Activated T-helper 2 cell treated with anti-CD3 and anti-CD28 coated beads, Interferon-gamma antibody, Interleukin-2, Interleukin-4, amounts not matched to agents 10 μg/mL and 5 μg/mL and 100 μg/mL, durations not matched to agents 14 hours and 24 hours and 36 hours (primary cell): ENCODE measurements at regions not wholly inside any gene's neighbourhood (a gene's known extent, or its start where the extent isn't known, plus 50 kb on each side); places are given as distances from the start of the nearest gene placed in this dataset.

Experiments used
- DNase-seq: peaks from one replicate; pipeline ENCODE4 v3.0.0; 2021; ENCODE audit warnings: low spot score
- H3K27ac Mint-ChIP-seq: one replicate; pipeline ENCODE4 v1.8.0; 2021; ENCODE audit warnings: mixed read lengths
- H3K27me3 Mint-ChIP-seq: one replicate; pipeline ENCODE4 v1.8.0; 2021; ENCODE audit warnings: low read depth, mixed read lengths
- H3K36me3 Mint-ChIP-seq: one replicate; pipeline ENCODE4 v1.8.0; 2021; ENCODE audit warnings: low read depth, mixed read lengths
- H3K4me1 Mint-ChIP-seq: one replicate; pipeline ENCODE4 v1.8.0; 2021; ENCODE audit warnings: low read depth, mixed read lengths
- H3K4me3 Mint-ChIP-seq: one replicate; pipeline ENCODE4 v1.8.0; 2021; ENCODE audit warnings: low read depth, mild to moderate bottlenecking, moderate library complexity, mixed read lengths
- H3K9me3 Mint-ChIP-seq: one replicate; pipeline ENCODE4 v1.8.0; 2021; ENCODE audit warnings: mixed read lengths
- intact Hi-C: fragments of 100-400 bp; cut with micrococcal nuclease; formaldehyde crosslinking; loops from one replicate; pipeline ENCODE4 v1.15.1; 2023

DNA sequence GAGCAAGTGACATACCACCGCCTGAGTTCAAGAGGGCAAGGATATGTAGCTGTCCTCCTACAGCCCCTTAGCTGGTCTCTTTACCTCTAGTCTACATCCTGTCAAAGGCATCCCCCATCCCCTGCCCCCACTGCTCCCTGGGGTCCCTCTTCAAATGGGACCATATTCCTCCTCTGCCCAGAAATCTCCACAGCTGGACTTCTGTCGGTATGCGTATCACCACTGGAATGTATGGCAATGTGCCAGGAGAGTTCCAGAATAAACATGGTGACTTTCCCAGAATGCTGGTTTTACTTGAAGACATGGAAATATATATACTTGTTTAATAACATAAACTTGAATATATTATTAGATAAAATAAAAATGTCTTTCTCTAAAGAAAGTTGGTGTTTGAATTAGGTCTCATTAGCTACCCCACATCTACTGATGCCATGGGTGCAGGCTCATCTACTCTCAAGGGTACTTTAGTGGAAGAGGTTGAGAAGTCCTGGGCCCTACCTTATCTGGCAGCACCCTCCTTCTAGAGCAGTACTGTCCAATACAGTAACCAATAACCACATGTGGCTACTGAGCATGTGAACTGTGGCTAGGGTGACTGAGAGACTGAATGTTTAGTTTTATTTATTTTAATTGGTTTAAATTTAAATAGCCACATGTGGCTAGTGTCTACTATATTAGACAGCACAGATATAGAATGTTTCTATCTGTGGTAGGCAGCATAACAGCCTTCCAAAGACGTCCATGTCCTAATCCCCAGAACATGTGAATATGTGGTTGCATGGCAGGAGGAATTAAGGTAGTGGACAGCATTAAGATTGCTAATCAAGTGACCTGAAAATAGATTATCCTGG, 181.7 kb upstream of the SLC30A5 start:
- H3K36me3 Mint-ChIP-seq = no peaks in the 10 kb centered on the region
- intact Hi-C loops = no loop called here
- H3K27me3 Mint-ChIP-seq = no peaks in the 10 kb centered on the region
- no peak overlapping the region for H3K27ac Mint-ChIP-seq
- H3K4me3 Mint-ChIP-seq = no peak overlapping the region
- no peak for DNase-seq
- peaks cover 7% of the 10 kb centered on the region for H3K9me3 Mint-ChIP-seq
- no peaks in the 10 kb centered on the region for H3K4me1 Mint-ChIP-seq

DNA sequence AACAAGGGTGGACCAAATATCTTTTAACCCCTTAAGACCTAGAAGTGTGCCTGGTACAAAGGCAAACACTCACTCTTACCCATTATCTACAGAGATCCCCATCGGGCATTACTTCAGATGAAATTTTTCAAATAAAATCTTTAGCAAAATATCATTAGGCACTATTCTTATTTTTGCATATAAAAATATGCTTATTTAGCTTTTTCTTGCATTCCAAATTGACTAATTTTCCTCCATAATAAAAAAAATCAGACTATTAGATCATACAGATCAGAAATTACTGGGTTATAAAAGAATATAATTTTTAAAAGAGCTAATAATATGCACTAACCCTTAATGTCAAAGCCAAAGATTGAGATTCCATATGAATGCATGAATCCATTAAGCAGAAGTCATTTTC, 178.7 kb upstream of the SLC30A5 start:
- Mint-ChIP-seq H3K4me1 (no peaks in the 10 kb centered on the region), H3K4me3 (no peak overlapping the region)

DNA sequence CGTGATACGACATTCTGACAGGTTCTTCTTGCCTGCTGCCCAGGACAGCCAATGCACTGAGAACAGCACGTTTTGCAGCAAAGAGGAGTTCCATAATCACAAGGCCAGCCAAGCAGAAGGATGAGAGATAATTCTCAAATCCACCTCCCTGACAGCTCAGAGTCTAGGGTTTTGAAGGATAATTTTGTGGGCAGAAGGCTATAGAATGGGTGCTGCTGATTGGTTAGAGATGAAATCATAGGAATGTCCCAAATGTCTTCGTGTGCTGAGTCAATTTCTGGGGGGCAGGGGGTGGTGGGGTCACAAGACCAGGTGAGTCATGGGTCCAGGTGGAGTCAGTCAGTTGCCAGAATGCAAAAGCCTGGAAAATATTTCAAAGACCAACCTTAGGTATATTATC, 175.5 kb upstream of the SLC30A5 start:
- Mint-ChIP-seq H3K27ac (no peak overlapping the region), H3K27me3 (peaks cover under 1% of the 10 kb centered on the region)
- intact Hi-C loops = no loop called here

More for the DNA sequence above, 178.7 kb upstream of the SLC30A5 start:
- Mint-ChIP-seq H3K27me3 (no peaks in the 10 kb centered on the region), H3K27ac (no peak overlapping the region), H3K36me3 (no peaks in the 10 kb centered on the region), H3K9me3 (peaks cover 13% of the 10 kb centered on the region)
- DNase-seq = no peak
- intact Hi-C loops = no loop called here

DNA sequence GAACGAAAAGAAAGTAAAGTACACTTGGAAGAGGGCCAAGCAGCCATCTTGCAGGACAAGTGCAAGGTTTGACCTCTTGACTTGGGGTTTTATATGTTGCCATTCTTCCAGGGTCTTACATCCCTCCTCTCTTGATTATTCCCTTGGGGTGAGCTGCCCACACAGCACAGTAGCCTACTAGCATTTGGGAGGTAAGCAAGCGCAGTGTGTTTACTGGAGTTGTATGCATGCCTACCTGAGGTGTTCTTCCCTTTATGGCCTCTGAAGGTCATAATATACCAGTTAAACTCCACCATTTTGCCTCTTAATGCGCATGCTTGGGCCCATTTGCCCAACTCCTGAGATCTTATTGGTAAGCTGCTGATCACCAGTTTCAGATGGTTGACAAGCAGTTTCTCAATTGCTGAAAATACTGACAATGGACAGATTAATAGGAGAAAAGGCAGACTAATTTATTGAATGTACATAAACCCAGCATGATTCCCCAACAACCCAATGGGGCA, 173.8 kb upstream of the SLC30A5 start:
- peaks cover 13% of the 10 kb centered on the region for H3K9me3 Mint-ChIP-seq

More for the DNA sequence above, 175.5 kb upstream of the SLC30A5 start:
- no peak overlapping the region for H3K4me3 Mint-ChIP-seq
- no peaks in the 10 kb centered on the region for H3K4me1 Mint-ChIP-seq
- peaks cover 13% of the 10 kb centered on the region for H3K9me3 Mint-ChIP-seq
- no peak for DNase-seq
- H3K36me3 Mint-ChIP-seq = no peaks in the 10 kb centered on the region

DNA sequence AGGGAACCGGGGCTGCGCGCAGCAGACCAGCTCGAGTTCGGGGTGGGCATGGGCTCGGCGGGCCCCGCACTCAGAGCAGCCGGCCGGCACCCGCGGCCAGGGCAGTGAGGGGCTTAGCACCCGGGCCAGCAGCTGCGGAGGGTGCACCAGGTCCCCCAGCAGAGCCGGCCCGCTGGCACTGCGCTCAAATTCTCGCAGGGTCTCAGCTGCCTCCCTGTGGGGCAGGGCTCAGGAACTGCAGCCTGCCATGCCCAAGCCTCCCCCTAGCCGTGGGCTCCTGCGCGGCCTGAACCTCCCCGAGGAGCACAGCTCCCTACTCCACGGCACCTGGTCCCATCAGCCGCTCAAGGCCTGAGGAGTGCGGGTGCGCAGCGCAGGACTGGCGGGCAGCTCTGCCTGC, 172.9 kb upstream of the SLC30A5 start:
- H3K9me3 Mint-ChIP-seq = peaks cover 13% of the 10 kb centered on the region
- DNase-seq = no peak
- intact Hi-C loops = no loop called here
- H3K36me3 Mint-ChIP-seq = no peaks in the 10 kb centered on the region
- no peak overlapping the region for H3K4me3 Mint-ChIP-seq
- H3K27me3 Mint-ChIP-seq = peaks cover 8% of the 10 kb centered on the region
- no peak overlapping the region for H3K27ac Mint-ChIP-seq
- no peaks in the 10 kb centered on the region for H3K4me1 Mint-ChIP-seq

More for the DNA sequence above, 173.8 kb upstream of the SLC30A5 start:
- Mint-ChIP-seq H3K27ac (no peak overlapping the region), H3K4me1 (no peaks in the 10 kb centered on the region), H3K36me3 (no peaks in the 10 kb centered on the region), H3K27me3 (peaks cover 3% of the 10 kb centered on the region), H3K4me3 (no peak overlapping the region)
- intact Hi-C loops = no loop called here
- DNase-seq = no peak

DNA sequence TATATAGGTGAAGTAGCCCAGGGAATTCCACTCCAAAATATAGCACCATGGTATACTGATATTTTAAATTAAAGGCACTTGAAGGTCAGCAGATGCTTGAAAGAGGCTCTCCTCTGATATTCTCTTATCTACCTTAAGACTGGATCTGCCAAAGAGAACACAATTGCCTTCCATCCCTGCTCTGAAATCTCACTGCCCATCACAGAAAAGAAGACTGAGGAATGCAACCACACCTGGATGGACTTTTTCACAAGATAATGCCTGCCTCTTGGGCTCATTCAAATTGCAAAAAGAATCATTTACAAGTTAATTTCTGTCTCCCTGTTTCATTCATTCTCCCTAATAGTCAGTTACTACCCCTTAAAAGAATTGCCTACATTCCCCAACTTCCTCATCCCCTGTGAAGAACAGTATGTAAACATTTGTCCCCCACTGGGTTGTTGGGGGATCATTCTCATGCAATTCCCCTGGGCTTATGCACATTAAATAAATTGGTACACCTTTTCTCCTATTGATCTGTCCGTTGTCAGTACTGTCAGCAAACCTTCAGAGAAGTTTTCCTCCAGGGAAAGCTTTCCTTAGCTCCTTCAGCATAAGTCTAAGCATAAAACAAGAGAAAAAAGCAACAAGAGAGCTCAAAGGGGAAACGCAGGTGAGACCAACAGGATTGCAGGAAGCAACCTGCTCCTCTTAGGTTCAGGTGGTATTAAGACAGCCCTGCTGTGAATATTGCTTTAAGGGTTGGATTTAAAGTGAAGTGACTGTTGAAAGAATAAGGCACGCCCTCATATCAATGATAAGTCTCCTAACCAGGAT, 171.4 kb upstream of the SLC30A5 start:
- no peak for DNase-seq
- Mint-ChIP-seq H3K4me3 (no peak overlapping the region), H3K9me3 (peaks cover 7% of the 10 kb centered on the region), H3K27me3 (peaks cover 12% of the 10 kb centered on the region), H3K4me1 (no peaks in the 10 kb centered on the region), H3K27ac (no peak overlapping the region), H3K36me3 (no peaks in the 10 kb centered on the region)
- intact Hi-C loops = no loop called here

DNA sequence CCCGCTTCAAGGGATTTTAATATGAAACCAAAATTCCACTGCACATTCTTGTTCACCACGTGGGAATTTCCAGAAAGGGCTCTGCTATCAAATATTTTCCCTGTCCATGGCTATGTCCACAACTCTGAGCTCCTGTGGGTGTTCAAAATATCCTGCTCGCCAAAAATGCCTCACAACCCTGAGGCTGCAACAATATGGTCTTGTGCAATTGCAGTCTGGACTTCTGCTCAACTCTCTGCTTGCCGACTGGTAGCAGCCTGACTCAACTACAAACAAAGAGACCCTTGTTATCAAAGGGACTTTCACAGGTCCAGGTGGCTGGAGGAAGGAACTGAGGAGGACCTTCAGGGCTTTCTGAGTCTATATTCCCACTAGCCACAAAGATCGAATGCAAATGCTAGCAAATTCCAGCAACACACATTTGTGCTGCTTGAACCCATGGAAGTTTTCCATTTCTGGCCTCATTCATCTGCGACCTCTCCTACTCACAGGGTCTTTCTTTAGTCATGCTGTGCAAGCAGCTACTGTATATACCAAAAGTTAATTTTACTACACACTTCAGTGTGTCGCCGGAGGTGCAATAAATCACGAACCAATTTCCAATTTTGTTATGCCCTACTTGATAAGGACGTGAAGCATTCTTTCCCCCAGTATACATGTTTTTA, 169.2 kb upstream of the SLC30A5 start:
- H3K27ac Mint-ChIP-seq = no peak overlapping the region
- H3K4me1 Mint-ChIP-seq = no peaks in the 10 kb centered on the region
- H3K36me3 Mint-ChIP-seq = no peaks in the 10 kb centered on the region
- peaks cover 12% of the 10 kb centered on the region for H3K27me3 Mint-ChIP-seq
- no peak for DNase-seq
- no peaks in the 10 kb centered on the region for H3K9me3 Mint-ChIP-seq
- intact Hi-C loops = no loop called here
- H3K4me3 Mint-ChIP-seq = no peak overlapping the region

DNA sequence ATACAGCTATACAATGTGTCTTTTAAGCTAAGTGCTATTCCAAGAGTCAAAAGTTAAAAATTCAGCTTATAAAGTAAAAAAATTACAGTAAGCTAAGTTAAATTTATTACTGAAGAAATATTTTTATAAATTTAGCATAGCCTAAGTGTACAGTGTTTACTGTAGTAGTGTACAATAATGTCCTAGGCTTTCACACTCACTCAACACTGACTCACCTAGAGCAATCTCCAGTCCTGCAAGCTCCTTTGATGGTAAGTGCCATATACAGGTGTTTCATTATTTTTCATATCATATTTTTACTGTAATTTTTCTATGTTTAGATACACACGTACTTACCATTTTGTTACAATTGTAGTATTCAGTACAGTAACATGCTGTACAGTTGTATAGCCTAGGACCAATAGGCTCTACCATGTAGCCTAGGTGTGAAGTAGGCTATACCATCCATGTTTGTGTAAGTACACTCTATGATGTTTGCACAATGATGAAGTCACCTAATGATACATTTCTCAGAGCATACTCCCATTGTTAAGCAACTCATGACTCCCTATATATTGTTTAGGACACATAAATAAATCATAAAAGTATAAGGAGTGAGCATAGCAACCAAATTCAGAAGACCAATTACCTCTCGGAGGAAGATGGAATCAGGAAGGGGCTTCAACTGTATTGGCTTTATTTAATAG, 165.1 kb upstream of the SLC30A5 start:
- Mint-ChIP-seq H3K9me3 (peaks cover 24% of the 10 kb centered on the region), H3K4me1 (no peaks in the 10 kb centered on the region), H3K36me3 (no peaks in the 10 kb centered on the region)

DNA sequence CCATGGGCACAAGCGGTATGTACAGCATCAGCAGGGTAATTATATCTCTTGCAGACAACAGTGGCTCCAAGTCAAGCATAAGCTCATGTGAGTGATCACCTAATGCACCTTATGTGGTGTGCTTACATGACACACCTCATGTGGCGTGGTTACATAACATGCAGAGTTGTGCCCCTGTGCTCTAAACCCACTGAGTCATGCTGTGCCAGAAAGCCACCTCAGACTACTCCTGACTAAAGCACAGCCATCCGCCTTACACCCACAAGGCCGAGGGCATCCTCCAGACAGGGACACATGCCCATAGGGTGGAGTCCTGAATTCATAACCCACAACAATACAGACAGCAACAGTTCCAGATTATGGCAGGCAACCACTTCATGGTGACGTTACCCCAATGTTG, 163.7 kb upstream of the SLC30A5 start:
- no peak overlapping the region for H3K27ac Mint-ChIP-seq
- no peak overlapping the region for H3K4me3 Mint-ChIP-seq
- peaks cover 9% of the 10 kb centered on the region for H3K27me3 Mint-ChIP-seq
- H3K9me3 Mint-ChIP-seq = peaks cover 33% of the 10 kb centered on the region
- H3K4me1 Mint-ChIP-seq = no peaks in the 10 kb centered on the region
- no peak for DNase-seq
- intact Hi-C loops = no loop called here
- H3K36me3 Mint-ChIP-seq = no peaks in the 10 kb centered on the region

More for the DNA sequence above, 165.1 kb upstream of the SLC30A5 start:
- H3K27ac Mint-ChIP-seq = no peak overlapping the region
- no peak overlapping the region for H3K4me3 Mint-ChIP-seq
- intact Hi-C loops = no loop called here
- no peak for DNase-seq
- H3K27me3 Mint-ChIP-seq = peaks cover 10% of the 10 kb centered on the region

DNA sequence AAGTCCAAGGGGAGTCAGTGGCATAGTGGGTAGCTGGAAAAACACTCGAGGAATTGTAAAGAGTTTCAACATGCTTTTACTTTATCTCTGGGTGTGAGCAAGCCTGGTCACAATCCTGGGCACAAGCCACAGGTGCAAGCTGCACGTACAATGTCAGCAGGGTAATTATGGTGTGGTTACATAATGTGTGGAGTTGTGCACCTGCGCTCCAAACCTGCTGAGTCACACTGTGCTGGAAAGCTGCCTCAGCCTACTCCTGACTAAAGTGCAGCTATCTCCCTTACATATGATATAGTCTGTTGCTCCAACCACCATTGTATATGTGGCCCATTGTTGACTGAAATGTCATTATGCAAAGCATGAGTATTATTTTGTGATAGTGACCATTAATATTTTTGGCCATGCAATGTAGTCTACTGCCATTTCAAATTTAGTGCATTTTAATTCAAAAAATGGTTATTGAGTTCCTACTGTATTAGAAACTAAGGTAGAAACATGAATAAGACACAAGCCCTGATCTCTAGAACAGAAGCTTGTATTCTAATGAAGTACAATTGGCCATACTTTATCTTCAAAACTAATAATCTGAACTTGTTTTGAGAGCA, 160.9 kb upstream of the SLC30A5 start:
- Mint-ChIP-seq H3K4me1 (no peaks in the 10 kb centered on the region), H3K27me3 (peaks cover 2% of the 10 kb centered on the region), H3K4me3 (no peak overlapping the region), H3K27ac (no peak overlapping the region), H3K9me3 (peaks cover 33% of the 10 kb centered on the region), H3K36me3 (no peaks in the 10 kb centered on the region)
- DNase-seq = no peak
- intact Hi-C loops = no loop called here

DNA sequence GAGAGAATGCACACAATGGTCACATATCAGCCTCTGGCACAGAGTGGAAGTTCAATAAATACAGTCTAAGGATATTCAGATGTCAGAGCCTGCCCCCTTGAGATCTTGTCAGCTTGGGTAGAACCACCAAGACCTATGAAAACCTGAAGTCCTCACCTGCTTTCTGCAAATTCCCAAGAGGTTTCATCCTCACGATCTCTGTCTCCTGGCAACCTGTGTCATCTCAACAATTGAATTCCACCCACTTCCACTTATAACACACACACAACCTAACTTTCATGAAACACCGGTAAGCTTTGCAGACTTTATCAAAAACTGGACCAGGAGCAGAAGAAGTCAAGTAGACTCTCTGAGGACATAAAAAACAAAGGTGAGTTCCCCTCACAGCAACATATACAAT, 151.6 kb upstream of the SLC30A5 start:
- H3K27ac Mint-ChIP-seq = no peak overlapping the region
- peaks cover 35% of the 10 kb centered on the region for H3K9me3 Mint-ChIP-seq
- no peak for DNase-seq

DNA sequence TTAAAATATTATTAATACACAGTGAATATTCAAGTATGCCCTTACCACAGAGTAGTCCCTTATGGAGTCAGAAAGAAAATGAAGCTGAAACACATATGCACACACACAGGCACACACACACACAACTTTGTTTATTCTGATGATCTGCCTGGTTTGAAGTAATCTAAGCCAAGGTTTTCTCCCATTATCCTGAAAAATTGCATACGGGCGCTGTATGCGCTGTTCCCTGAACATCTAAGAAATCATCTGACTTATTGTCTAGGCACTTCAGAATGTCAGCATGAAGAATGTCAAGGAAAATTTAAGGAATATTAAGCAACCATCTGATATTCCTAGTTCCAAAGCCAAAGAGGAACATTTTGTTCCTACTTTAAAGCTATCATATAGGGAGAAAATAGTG, 147.1 kb upstream of the SLC30A5 start:
- H3K27ac Mint-ChIP-seq = no peak overlapping the region
- peaks cover 14% of the 10 kb centered on the region for H3K9me3 Mint-ChIP-seq
- H3K36me3 Mint-ChIP-seq = no peaks in the 10 kb centered on the region
- DNase-seq = no peak
- peaks cover 17% of the 10 kb centered on the region for H3K27me3 Mint-ChIP-seq
- no peak overlapping the region for H3K4me3 Mint-ChIP-seq
- intact Hi-C loops = no loop called here
- H3K4me1 Mint-ChIP-seq = no peaks in the 10 kb centered on the region

More for the DNA sequence above, 151.6 kb upstream of the SLC30A5 start:
- Mint-ChIP-seq H3K36me3 (no peaks in the 10 kb centered on the region), H3K4me1 (no peaks in the 10 kb centered on the region), H3K27me3 (peaks cover 7% of the 10 kb centered on the region), H3K4me3 (no peak overlapping the region)
- intact Hi-C loops = no loop called here
